HUES64 (cell line): ENCODE measurements at regions not wholly inside any gene's neighbourhood (a gene's known extent, or its start where the extent isn't known, plus 50 kb on each side); places are given as distances from the start of the nearest gene placed in this dataset.
"Not testable (repeated sequence)": the region's sequence is repeated elsewhere in the genome, so short reads cannot be mapped to it uniquely, and the experiment has no call there.

ENCODE experiments used
- H3K27ac ChIP-seq: 2 replicates; pipeline ENCODE4 v1.7.0; 2013; ENCODE audit warnings: low read depth, low read length, inconsistent platforms
- H3K27me3 ChIP-seq: 2 replicates; pipeline ENCODE4 v1.6.1; 2013; ENCODE audit warnings: mild to moderate bottlenecking, low read length; ENCODE audit not compliant: insufficient read depth
- H3K36me3 ChIP-seq: 2 replicates; pipeline ENCODE4 v1.6.1; 2013; ENCODE audit warnings: mild to moderate bottlenecking, low read length; ENCODE audit not compliant: insufficient read depth
- H3K4me1 ChIP-seq: 2 replicates; pipeline ENCODE4 v1.6.1; 2013; ENCODE audit warnings: mild to moderate bottlenecking, low read length, moderate library complexity; ENCODE audit not compliant: insufficient read depth
- H3K4me3 ChIP-seq: 2 replicates; pipeline ENCODE4 v1.5.1; 2013; ENCODE audit warnings: mild to moderate bottlenecking, low read length, moderate library complexity
- H3K9ac ChIP-seq: 2 replicates; pipeline ENCODE4 v1.6.1; 2013; ENCODE audit warnings: mild to moderate bottlenecking, low read depth, low read length
- H3K9me3 ChIP-seq: 2 replicates; pipeline ENCODE4 v1.6.1; 2013; ENCODE audit warnings: low read depth, low read length; ENCODE audit not compliant: insufficient read depth
- WGBS: fragments of 150-250, 120-280 bp; methylation state at CpG from one replicate; pipeline ENCODE4 v1.1.7; 2013; ENCODE audit warnings: missing lambda C conversion rate; 5-methylcytosine and 5-hydroxymethylcytosine counted together

GRCh38 chr4:110361921-110362320, 114.0 kb upstream of the ENPEP start:
- no peaks in the 10 kb centered on the region for H3K36me3 ChIP-seq
- no peaks in the 10 kb centered on the region for H3K4me1 ChIP-seq
- H3K9ac ChIP-seq, result no peak overlapping the region
- H3K27ac ChIP-seq, result no peak overlapping the region
- H3K27me3 ChIP-seq, result no peaks in the 10 kb centered on the region
- H3K4me3 ChIP-seq, result no peak overlapping the region
- H3K9me3 ChIP-seq, result no peaks in the 10 kb centered on the region
- WGBS, result 77% methylated on average over 2 of the region's 2 CpGs

- Histone ChIP-seq H3K9me3 (no peaks in the 10 kb centered on the region), H3K9ac (no peak overlapping the region), H3K4me3 (no peak overlapping the region), H3K4me1 (no peaks in the 10 kb centered on the region), H3K36me3 (no peaks in the 10 kb centered on the region), H3K27ac (no peak overlapping the region), H3K27me3 (no peaks in the 10 kb centered on the region)
- 56% methylated on average over 1 of the region's 1 CpG for WGBS
Observed at GRCh38 chr4:110359076-110359475, 116.9 kb upstream of the ENPEP start.

GRCh38 chr4:110357521-110357920, 118.4 kb upstream of the ENPEP start:
- Histone ChIP-seq H3K27ac (no peak overlapping the region), H3K9ac (no peak overlapping the region), H3K4me3 (no peak overlapping the region), H3K27me3 (no peaks in the 10 kb centered on the region), H3K36me3 (no peaks in the 10 kb centered on the region), H3K4me1 (no peaks in the 10 kb centered on the region), H3K9me3 (no peaks in the 10 kb centered on the region)
- 94% methylated on average over 2 of the region's 2 CpGs for WGBS

- H3K27me3 ChIP-seq, result no peaks in the 10 kb centered on the region
- no peak overlapping the region for H3K27ac ChIP-seq
- no peak overlapping the region for H3K4me3 ChIP-seq
- WGBS, result 93% methylated on average over 4 of the region's 4 CpGs
- H3K36me3 ChIP-seq, result no peaks in the 10 kb centered on the region
- no peak overlapping the region for H3K9ac ChIP-seq
- no peaks in the 10 kb centered on the region for H3K9me3 ChIP-seq
- H3K4me1 ChIP-seq, result no peaks in the 10 kb centered on the region
Observed at GRCh38 chr4:110354460-110354859, 121.5 kb upstream of the ENPEP start.

GRCh38 chr4:110352670-110353442, 123.1 kb upstream of the ENPEP start:
- Histone ChIP-seq H3K27me3 (no peaks in the 10 kb centered on the region), H3K36me3 (no peaks in the 10 kb centered on the region), H3K9ac (no peak overlapping the region), H3K4me1 (no peaks in the 10 kb centered on the region), H3K4me3 (no peak overlapping the region), H3K27ac (no peak overlapping the region), H3K9me3 (no peaks in the 10 kb centered on the region)
- WGBS, result 92% methylated on average over 3 of the region's 5 CpGs

- WGBS, result 93% methylated on average over 2 of the region's 3 CpGs
Observed at GRCh38 chr4:110348711-110349383, 127.1 kb upstream of the ENPEP start.

GRCh38 chr4:110347805-110348204, 128.2 kb upstream of the ENPEP start:
- 89% methylated on average over 4 of the region's 4 CpGs for WGBS
- no peak overlapping the region for H3K27ac ChIP-seq
- H3K9me3 ChIP-seq, result peaks cover 2% of the 10 kb centered on the region; the same call in 1 of the 2 replicates
- no peaks in the 10 kb centered on the region for H3K27me3 ChIP-seq
- H3K36me3 ChIP-seq, result no peaks in the 10 kb centered on the region
- H3K4me3 ChIP-seq, result no peak overlapping the region
- no peak overlapping the region for H3K9ac ChIP-seq
- no peaks in the 10 kb centered on the region for H3K4me1 ChIP-seq

More at GRCh38 chr4:110348711-110349383, 127.1 kb upstream of the ENPEP start:
- Histone ChIP-seq H3K27ac (no peak overlapping the region), H3K9me3 (no peaks in the 10 kb centered on the region), H3K4me1 (no peaks in the 10 kb centered on the region), H3K36me3 (no peaks in the 10 kb centered on the region), H3K27me3 (no peaks in the 10 kb centered on the region), H3K4me3 (no peak overlapping the region), H3K9ac (no peak overlapping the region)

GRCh38 chr4:110344165-110344564, 131.8 kb upstream of the ENPEP start:
- no peak overlapping the region for H3K27ac ChIP-seq
- H3K36me3 ChIP-seq, result no peaks in the 10 kb centered on the region
- H3K27me3 ChIP-seq, result no peaks in the 10 kb centered on the region
- H3K4me3 ChIP-seq, result no peak overlapping the region
- H3K4me1 ChIP-seq, result no peaks in the 10 kb centered on the region
- H3K9me3 ChIP-seq, result peaks cover 4% of the 10 kb centered on the region; the same call in 1 of the 2 replicates
- WGBS, result 88% methylated on average over 1 of the region's 1 CpG
- no peak overlapping the region for H3K9ac ChIP-seq

GRCh38 chr4:110343534-110343933, 132.4 kb upstream of the ENPEP start:
- Histone ChIP-seq H3K27ac (no peak overlapping the region), H3K4me1 (no peaks in the 10 kb centered on the region), H3K27me3 (no peaks in the 10 kb centered on the region), H3K9me3 (peaks cover 4% of the 10 kb centered on the region; the same call in 1 of the 2 replicates), H3K4me3 (no peak overlapping the region), H3K9ac (no peak overlapping the region), H3K36me3 (no peaks in the 10 kb centered on the region)
- 95% methylated on average over 2 of the region's 2 CpGs for WGBS

- not testable (repeated sequence) for H3K9ac ChIP-seq, H3K4me3 ChIP-seq, H3K27ac ChIP-seq, H3K9me3 ChIP-seq, H3K4me1 ChIP-seq, H3K36me3 ChIP-seq, H3K27me3 ChIP-seq
Observed at GRCh38 chr4:110341118-110341517, 134.8 kb upstream of the ENPEP start.

- Histone ChIP-seq H3K4me3 (no peak overlapping the region), H3K36me3 (no peaks in the 10 kb centered on the region), H3K9me3 (no peaks in the 10 kb centered on the region), H3K4me1 (no peaks in the 10 kb centered on the region), H3K27ac (no peak overlapping the region), H3K9ac (no peak overlapping the region), H3K27me3 (no peaks in the 10 kb centered on the region)
- 94% methylated on average over 5 of the region's 5 CpGs for WGBS
Observed at GRCh38 chr4:110335399-110335798, 137.0 kb upstream of the ELOVL6 start.
